Amygdala (tissue), 56 donors: ENCODE measurements at regions not wholly inside any gene's neighbourhood (a gene's known extent, or its start where the extent isn't known, plus 50 kb on each side); places are given as distances from the start of the nearest gene placed in this dataset.

Experiments used
- DNase-seq, 56 donors: peaks; one replicate each; lab custom pipeline; 2025; lab: John Stamatoyannopoulos, UW

DNA sequence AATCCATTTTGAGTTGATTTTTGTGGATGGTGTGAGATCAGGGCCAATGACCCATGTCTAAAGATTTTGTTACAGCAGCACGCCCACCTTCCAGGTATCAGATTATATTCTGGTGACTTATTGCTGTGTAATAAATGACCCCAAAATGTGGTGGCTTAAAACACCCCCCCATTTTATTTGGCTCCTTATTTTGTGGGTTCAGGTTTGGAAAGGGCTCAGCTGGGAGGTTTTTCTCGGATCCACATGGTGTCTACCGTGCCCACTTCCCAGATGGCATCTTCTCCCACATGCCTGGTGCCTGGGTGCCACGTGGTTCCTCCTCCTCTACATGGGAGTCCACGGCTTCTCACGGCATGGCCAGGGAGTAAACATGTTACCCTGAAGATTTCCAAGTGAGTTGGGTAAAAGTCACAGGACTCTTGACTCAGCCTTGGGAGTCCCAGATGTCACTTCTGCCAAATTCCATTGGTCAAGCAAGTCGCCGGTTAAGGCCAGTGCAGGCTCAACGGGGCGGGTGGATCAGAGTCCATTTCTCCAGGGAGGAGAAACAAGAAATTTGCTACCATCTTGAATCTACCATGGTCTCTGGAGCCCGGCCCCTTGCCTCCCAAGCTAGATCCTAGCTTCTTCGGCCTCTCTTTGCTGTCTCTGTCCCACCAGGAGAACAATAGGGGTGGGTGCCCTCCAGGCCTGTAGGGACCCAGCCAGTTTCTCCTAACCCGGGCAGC lies 214.3 kb downstream of the KIF26A start:
- no peak for DNase-seq

DNA sequence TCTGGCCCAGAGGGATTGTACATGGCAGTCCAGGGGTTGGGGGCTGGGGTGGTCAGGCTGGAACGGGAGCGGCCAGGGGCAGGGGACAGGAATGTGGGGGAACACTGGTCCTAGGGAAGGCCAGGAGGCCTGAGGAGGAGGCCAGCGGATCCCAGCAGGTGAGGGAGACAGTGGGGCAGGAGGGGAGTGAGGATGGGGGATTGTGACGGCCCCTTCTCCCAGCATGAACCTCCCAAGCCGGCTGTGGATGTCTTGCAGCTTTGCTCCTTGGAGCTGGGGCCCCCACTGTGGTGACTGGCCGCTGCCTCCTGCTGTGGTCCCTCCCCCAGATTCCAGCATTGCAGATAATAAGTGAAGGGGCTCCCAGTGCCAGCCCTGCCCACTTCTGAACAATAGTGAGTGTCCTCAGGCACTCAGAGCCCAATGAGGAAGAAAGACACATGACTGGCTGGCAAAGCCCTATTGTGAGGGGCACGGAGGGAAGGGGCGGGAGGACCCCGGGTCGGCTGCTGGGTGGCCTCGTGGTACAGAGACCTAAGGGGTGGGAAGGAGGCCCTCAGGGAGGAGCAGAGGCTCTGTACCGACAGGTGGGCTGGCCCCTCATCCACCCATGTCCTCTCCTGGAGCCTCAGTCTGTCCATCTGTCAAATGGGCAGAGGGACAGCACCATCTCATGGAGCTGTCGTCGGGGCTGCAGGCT lies 215.0 kb downstream of the KIF26A start:
- no peak for DNase-seq

DNA sequence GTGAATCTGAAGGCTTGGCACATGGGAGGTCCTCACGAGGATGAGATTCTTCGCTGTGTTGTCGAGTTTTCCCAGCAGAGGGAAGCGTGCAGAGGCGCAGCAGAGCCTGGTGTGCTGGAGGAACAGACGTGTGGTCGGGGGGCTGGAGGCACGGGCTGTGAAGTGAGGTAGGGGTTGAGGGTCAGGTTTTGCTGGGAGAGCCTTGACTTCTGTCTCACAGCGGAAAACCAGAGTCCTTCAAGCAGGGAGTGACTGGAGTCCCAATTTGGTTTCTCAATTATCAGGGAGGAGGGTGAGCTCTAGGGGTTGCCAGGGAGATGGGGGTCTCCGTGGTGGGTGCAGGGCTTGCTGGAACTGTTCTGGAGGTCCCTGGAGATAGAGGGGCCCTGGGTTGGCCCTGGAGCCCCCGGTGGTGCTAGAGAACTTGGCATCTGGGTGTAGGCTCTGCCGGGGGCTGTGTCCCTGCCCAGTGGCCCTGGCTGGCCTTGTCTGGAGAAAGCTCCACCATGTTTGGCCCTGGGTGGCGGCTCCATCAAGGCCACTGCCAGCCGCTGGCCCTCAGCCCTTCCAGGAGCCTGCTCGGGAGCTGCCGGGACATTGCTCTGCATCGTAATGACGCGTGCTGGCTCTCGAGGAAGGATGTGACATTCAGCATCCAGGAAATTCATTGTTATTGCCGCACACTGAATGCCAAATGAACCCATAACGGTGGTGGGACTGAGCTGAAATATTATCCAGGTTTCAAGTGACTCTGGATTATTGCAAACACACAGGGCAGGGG lies 215.7 kb downstream of the KIF26A start:
- no peak for DNase-seq

DNA sequence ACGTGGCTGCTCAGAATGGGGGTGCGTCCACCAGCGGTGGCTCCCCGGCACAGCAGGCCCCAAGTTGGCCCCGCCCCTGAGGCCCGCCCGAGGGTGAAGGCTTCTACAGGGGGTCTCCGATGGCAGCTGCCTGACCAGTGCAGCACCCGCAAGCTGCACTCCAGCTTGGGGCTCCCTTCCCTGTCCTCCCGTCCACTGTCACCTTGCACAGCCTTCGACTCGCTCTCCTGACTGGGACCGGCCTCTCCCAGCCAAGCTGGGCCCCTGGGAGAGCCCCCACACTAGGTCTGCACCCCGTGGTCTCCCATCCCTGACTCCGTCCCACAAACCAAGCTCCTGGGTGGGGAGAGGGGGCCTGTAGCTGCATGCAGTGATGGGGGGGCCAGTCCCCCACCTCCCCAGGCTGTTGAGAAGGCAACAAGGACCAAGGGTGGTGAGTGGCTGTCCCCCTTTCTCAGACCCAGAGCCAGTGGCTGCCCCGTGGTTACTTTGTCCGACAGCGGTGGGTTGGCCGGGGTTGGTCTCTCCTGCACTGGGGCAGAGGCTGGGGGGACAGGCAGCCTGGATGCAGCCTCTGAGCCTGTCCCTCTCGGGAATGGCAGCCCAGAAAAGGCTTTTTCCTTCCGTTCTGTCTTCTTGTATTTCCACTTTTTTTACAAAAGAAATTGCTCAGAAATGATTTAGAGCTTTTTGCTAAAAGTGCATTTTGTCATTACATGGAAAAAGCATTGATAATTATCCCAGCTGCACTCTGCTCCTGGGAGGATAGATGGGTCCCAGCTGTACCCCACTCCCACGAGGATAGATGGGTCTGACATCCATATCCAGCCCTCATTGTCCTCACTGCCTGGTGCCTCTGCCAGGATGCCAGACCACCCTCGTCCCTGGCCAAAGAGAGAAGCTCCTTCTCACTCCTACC lies 217.0 kb downstream of the KIF26A start:
- DNase-seq = no peak

DNA sequence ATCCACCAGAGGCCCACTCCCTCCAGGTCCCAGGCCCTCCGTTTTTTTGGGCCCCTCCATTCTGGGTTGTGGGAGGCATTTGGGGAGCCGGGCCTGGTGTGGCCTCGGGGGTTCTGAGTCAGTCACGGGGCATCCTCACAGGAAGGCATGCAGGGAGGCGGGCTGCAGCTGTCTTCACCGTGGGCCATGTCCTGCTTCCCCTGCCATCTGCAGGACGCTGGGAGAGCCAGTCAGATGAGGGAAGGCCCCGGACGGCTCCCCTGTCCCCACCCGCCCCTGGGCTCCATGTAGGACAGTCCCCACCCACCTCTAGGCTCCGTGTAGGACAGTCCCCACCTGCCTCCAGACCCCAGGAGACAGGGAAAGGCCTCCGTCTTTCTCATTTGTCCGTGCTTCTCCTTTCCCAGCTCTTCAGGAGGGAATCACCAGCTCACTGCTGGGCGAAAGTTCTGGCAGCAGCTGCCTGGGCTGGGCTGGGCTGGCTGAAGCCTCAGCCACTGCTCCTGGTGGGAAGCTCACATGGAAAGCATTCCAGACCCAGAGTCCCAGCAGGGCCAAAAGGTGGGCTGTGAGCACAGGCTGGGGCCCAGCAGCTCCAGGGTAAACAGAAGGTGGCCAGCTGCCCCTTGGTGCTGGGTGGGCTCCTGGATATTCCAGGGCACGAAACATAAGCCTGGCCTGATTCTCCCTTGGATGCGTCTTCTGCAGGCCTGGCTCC lies 217.8 kb downstream of the KIF26A start:
- no peak for DNase-seq

DNA sequence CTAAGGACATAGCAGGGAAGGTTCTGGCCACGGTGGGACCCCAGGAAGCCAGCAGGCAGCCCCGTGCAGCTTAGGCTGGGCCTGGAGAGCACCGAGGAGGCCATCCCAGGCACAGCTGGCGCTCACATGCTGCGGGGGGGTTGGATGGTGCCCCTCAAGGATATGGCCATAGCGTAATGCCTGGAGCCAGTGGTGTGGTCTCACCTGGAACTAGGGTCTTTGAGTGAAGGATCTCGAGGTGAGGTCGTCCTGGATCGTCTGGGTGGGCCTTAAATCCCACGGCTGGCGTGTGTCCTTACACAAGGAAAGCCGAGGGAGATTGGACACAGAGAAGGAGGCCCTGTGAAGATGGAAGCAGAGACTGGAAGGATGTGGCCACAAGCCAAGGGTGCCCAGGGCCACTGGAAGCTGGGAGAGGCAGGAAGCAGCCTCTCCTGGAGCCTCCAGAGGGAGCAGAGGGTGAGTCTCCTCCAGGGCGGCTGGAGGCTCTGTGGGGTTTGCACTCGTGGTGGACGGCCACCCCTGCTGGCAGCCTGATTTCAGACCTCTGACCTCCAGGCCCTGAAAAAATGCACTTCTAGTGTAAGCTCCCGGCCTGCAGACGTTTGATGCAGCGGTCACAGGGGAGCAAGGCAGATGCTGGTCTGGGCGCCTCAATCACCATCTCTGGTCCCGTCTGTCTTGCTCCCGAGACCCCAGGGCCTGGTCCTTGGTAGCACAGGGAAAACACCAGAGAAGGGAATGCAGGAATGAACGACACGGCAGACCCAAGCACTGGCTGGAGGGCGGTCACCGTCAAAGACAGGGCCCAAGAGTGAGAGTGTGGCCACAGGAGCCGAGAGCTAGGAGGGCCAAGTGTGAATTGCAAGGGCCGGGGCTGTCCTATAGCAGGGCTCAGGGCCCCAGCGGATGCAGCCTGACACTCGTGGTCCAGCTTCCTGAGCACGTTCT lies 218.6 kb downstream of the KIF26A start:
- no peak for DNase-seq

DNA sequence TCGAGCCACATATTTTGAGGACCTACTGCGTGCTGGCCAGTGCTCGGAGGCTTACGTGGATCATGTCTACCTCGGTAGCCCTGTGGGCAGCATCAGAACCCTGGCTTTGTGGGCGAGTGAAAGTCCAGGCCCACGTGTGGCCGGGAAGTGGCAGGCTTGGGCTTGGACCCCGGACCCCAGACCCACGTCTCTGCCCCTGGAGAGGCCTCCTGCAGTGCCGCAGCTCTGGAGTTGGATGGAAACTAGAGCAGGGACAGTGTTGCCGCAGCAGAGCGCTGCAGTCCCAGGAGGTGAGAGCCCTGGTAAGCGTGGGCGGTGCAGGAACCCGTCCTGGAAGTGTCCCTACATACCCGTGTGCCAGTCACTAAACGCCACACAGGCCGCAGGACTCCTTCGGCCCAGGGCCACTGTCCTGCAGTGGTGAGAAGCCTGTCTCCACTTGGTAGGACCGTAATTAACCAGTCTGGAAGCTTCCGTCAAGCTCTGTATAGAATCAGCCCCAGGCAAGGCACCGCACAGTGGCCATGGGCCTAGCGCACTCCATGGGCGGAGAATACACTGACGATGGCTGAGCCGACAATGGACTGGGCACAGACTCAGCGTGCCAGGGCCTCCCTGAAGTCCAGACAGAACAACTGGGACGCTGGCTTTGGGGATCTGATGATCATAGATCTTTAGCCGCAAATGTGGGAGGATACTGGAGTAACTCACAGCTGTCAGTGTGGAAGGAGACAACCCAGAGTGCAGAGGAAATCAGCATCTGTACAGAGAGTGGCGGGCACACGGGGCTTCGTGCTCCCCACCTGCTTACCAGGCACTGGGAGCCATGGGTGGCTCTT lies 219.5 kb downstream of the KIF26A start:
- DNase-seq = no peak

DNA sequence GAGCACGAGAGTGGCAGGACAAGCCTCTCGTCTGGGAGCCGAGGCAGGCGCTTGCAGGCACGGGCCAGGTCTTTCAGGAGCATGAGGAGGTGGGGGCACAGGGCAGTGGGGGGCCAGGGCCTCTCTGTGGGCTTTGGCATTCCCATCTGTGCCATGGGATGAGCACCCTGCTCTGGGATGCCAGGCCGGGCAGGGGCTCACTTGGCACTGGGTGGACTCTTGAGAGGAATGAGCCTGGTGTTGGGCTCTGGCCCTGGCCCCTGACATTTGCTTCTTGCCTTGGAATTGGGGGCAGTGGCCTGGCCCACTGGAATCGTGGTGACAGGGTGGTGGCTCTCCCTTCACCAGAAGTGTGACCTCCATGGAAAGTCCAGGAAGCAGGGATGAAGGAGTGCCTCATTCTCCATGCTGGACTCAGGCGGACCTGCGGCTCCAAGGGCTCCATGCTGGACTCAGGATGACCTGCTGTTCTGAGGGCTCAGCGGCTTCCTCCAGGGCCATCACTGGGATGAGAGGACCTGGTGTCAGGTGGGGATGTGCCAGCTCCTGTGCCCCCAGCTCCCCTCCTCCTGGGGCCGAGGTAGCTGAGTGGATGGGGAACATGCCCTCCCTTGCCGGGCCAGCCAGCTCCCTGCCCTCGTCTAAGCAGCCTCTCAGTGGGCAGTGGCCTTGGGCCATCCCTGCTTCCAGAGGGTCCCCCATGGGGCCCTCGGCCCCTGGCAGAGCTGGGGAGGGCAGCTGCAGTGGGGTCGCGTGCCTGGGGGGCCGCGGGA lies 220.3 kb downstream of the KIF26A start:
- no peak for DNase-seq

DNA sequence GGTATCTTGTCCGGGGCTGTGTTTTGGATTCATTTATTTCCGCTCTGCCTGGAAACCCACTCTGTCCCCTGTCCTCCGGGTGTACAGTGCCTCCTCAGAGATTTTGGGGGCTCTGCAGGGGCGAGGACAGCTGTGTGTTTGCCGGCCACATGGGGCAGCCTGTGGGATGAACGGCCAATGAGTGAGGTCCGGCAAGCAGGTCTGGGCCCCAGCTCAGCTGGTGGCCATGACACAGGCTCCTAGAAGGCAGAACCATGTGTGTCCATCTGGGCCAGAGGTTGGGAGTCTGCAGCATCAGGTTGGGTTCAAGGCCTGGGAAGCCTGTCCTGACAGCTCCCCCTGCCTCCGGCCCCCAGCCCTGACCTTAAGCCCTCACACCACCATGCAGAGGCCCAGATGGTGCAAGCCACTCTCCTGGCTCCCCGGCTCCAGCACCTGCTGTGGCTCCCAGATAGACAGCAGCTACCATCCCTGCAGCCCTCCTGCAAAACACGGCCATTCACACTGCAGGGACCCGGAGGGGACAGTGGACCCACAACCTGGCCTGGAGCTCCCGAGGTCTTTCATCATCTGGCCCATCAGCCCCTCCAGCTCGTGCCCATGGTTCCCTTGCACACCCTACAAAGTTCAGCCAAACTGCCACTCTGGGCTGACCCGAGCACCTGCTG lies 220.1 kb upstream of the C14orf180 start:
- DNase-seq = no peak

DNA sequence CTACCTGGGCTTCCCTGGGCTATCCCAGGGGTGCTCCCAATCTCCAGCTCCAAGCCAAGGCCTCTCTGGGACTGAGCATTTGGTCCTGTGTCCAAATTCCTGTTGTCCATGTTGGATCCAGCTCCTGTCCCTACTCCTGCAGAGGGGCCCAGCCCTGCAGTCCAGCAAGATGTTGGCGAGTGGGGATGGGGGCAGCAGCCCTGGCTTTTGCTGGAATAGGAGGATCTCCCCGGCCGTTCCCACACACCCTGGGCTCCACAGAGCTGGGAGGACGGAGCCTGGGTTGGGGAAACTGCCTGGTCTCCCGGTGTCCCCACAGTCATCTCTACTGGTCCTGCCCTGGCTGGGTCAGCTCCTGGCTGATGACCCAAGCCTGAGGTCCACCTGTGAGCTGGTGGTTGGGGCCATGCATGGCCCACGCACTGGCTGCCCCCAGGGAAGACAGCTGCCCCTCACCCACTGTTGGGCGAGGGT lies 219.6 kb upstream of the C14orf180 start:
- DNase-seq = no peak

DNA sequence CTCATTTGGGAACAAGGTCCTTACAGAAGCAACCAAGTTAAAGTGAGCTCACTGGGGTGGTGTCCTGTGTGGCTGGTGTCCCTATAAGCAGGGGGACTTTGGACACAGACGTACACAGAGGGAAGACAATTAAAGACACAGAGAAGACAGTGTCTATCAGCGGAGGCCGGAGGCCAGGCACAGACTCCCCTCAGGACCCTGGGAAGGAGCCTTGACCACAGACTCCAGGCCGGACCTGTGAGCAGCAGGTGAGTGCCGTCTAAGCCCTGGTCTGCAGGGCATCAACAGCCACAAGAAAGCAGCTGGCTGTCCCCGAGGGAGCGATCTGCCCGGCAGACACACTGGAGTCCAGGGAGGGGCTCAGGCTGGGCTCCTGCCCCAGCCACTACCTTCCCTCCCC lies 219.1 kb upstream of the C14orf180 start:
- DNase-seq = no peak

DNA sequence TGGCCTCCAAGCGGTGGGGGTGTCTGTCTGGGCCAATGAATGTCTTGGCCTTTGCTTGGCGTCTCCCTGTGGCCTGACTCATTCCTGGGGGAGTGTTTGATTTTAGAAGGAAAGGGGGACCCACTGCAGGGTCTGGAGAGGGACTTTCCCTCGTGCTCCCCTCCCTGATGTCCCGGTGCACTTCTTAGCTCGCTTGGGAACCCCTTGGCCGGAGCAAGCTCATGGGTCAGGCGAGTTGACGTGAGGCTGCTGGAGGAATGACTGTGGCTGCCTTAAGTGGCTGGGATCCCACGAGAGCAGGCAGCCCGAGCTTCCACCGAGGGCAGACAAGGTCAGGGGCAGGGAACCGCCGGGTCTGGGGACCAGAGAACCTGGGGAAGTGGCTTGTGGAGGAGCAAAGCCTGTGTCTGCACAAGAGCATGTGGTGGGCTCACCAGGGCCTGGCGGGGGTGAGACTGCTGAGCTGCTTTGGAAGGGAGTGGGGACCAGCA lies 218.4 kb upstream of the C14orf180 start:
- DNase-seq = no peak

DNA sequence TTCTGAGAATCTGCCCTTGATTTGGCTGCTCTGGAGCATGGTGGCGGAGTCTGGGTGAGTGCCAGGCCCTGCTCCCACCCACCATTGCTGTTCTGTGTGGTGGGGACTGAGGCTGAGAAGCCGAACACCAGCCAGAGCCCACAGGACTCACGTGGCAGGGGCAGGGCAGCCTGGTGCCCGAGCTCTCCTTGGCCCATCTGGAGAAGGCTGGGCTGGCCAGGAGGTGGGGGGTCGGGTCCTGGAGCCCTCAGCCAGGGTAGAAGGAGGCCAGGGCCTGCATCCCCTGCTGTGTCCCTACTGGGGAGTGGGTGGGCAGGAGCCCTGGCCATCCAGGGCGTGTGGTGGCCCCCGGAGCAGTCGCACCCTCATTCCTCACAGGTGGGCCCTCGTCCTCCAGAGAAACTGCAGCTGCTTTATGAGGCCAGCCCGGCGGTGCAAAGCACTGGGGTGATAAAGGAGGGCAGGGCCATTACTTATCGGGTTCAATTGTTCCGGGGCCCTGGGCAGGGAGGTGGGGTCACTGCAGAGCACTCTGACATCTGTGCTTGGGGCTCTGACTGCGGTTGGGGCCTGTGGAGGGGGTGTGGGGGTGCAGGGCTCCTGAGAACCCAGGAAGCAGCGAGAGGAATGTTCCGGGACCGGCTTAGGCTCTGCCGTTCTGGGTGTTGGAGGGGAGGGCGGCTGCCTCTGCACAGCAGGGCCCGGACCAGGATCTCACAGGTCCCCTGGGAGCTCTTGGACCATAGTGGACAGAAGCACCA lies 217.5 kb upstream of the C14orf180 start:
- no peak for DNase-seq

DNA sequence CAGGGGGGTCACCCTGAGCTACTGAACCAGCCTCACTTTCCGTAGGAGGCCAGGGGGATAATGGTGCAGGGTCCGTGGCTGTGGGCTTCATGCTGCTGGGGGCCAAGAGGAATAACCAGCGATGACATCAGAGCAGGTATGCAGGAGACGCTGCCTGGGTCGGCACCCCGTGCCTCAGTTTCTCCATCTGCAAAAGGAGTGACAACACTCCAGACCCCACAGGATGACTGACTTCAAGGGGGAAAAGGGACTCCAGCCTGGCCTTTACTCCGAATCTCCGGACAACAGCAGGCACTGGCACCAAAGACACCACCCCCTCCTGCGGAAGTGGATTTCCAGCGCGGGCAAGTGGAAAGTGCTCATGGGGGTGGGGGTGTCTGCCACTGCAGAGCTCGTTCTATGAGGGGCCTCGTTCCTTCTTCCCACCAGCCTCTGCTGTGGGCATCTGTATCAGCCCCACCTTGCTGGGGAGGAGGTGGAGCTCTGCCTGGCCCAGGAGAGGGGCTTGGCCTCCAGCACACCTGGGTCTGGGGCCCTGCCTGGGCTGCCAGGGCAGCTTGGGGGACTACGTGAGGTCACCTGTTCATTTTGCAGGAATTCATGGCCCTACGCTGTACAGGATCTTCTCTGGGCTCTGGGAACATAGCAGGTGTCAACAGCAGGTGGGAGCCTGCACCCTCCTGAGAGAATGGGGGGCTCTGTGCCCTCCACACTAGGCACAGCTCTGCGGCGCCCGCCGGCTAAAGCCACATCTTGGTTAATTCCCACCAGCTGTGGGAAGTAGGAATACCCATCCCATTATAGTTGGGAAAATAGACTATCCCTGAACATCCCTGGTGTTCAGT lies 216.6 kb upstream of the C14orf180 start:
- no peak for DNase-seq
